SK-N-SH (cell line): ENCODE measurements at regions not wholly inside any gene's neighbourhood (a gene's known extent, or its start where the extent isn't known, plus 50 kb on each side); places are given as distances from the start of the nearest gene placed in this dataset.

ENCODE experiments used
- CHD2 ChIP-seq: fragments of 150-350 bp; IDR thresholded peaks from 2 replicates; pipeline ENCODE4 v1.6.1; 2018; ENCODE audit warnings: low read length; ENCODE audit not compliant: partially characterized antibody
- NFIC ChIP-seq: IDR thresholded peaks from 2 replicates; pipeline ENCODE4 v1.4.0; 2012; ENCODE audit warnings: borderline replicate concordance
- POLR2AphosphoS5 ChIP-seq: IDR thresholded peaks from 2 replicates; pipeline ENCODE4 v1.6.1; 2012; ENCODE audit warnings: low read depth, low read length
- TF ChIP-seq, protein P1 (sequence below): fragments of 200-600 bp; sonication (generic); IDR thresholded peaks from 2 replicates; pipeline ENCODE4 v1.6.1; 2017; ENCODE audit warnings: antibody characterized with exemption, mild to moderate bottlenecking, moderate library complexity
- TF ChIP-seq, protein P2 (sequence below): IDR thresholded peaks from 2 replicates; pipeline ENCODE4 v1.4.0; 2012; ENCODE audit warnings: low read depth, borderline replicate concordance
- TF ChIP-seq, protein P3 (sequence below): fragments of 150-350 bp; IDR thresholded peaks from 2 replicates; pipeline ENCODE4 v1.6.1; 2016; ENCODE audit warnings: mild to moderate bottlenecking, low read depth, low read length
- TF ChIP-seq, protein P4 (sequence below): fragments of 150-350 bp; IDR thresholded peaks from 2 replicates; pipeline ENCODE4 v1.6.1; 2017; ENCODE audit warnings: antibody characterized with exemption, low read length, low read depth, borderline replicate concordance

DNA sequence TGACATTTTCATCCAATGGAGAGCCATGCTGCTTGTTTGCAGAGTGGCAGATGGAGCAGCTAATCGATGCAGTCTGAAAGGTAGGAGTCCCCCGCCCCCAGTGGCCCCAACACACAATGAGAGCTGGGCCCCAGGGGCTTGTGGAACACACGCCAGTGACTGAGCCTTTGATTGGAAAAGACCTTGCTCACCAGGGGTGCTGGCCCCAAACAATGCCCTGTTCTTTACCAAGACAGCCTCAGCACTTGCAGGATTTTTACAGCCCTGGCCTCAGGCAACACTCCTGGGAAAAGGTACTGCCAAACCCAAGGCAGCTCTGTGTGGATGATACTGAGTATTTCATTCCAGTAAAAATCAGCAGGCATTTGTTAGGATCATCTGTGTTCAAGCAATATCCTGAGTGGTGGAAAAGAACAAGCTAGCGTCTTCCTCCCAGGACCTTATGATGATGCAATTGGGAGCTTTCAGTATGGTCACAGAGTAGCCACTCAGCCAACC is 276.8 kb upstream of the CLINT1 start:
- TF ChIP-seq, protein P1, sequence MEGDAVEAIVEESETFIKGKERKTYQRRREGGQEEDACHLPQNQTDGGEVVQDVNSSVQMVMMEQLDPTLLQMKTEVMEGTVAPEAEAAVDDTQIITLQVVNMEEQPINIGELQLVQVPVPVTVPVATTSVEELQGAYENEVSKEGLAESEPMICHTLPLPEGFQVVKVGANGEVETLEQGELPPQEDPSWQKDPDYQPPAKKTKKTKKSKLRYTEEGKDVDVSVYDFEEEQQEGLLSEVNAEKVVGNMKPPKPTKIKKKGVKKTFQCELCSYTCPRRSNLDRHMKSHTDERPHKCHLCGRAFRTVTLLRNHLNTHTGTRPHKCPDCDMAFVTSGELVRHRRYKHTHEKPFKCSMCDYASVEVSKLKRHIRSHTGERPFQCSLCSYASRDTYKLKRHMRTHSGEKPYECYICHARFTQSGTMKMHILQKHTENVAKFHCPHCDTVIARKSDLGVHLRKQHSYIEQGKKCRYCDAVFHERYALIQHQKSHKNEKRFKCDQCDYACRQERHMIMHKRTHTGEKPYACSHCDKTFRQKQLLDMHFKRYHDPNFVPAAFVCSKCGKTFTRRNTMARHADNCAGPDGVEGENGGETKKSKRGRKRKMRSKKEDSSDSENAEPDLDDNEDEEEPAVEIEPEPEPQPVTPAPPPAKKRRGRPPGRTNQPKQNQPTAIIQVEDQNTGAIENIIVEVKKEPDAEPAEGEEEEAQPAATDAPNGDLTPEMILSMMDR = no peak
- TF ChIP-seq POLR2AphosphoS5 (no peak), CHD2 (no peak), NFIC (no peak)
- TF ChIP-seq, protein P2, sequence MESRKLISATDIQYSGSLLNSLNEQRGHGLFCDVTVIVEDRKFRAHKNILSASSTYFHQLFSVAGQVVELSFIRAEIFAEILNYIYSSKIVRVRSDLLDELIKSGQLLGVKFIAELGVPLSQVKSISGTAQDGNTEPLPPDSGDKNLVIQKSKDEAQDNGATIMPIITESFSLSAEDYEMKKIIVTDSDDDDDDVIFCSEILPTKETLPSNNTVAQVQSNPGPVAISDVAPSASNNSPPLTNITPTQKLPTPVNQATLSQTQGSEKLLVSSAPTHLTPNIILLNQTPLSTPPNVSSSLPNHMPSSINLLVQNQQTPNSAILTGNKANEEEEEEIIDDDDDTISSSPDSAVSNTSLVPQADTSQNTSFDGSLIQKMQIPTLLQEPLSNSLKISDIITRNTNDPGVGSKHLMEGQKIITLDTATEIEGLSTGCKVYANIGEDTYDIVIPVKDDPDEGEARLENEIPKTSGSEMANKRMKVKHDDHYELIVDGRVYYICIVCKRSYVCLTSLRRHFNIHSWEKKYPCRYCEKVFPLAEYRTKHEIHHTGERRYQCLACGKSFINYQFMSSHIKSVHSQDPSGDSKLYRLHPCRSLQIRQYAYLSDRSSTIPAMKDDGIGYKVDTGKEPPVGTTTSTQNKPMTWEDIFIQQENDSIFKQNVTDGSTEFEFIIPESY = no peak
- TF ChIP-seq, protein P3, sequence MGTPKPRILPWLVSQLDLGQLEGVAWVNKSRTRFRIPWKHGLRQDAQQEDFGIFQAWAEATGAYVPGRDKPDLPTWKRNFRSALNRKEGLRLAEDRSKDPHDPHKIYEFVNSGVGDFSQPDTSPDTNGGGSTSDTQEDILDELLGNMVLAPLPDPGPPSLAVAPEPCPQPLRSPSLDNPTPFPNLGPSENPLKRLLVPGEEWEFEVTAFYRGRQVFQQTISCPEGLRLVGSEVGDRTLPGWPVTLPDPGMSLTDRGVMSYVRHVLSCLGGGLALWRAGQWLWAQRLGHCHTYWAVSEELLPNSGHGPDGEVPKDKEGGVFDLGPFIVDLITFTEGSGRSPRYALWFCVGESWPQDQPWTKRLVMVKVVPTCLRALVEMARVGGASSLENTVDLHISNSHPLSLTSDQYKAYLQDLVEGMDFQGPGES = no peak
- TF ChIP-seq, protein P4, sequence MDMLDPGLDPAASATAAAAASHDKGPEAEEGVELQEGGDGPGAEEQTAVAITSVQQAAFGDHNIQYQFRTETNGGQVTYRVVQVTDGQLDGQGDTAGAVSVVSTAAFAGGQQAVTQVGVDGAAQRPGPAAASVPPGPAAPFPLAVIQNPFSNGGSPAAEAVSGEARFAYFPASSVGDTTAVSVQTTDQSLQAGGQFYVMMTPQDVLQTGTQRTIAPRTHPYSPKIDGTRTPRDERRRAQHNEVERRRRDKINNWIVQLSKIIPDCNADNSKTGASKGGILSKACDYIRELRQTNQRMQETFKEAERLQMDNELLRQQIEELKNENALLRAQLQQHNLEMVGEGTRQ = no peak
